GM12878 (cell line): ENCODE measurements at regions not wholly inside any gene's neighbourhood (a gene's known extent, or its start where the extent isn't known, plus 50 kb on each side); places are given as distances from the start of the nearest gene placed in this dataset.

ENCODE experiments used
- EP300 ChIP-seq, 2 experiments: fragments of 150-350 bp in 1 of 2; IDR thresholded peaks; 2 replicates each; pipeline ENCODE4 v1.6.1; 2011 to 2012; ENCODE audit warnings: low read depth in 2 of 2, low read length in 2 of 2, borderline replicate concordance in 1 of 2, improper control_type of control experiment in 1 of 2, inconsistent platforms in 1 of 2; ENCODE audit not compliant: control insufficient read depth in 1 of 2
- MYC ChIP-seq: IDR thresholded peaks from 2 replicates; pipeline ENCODE4 v1.6.1; 2011; ENCODE audit warnings: mild to moderate bottlenecking, low read length, moderate library complexity, inconsistent platforms; ENCODE audit not compliant: insufficient read depth, insufficient replicate concordance, insufficient read length, severe bottlenecking
- NR2C1 ChIP-seq: fragments of 450-650 bp; IDR thresholded peaks from 2 replicates; pipeline ENCODE4 v1.6.1; 2017; ENCODE audit warnings: antibody characterized with exemption, mild to moderate bottlenecking, moderate library complexity
- NR2C2 ChIP-seq: IDR thresholded peaks from 2 replicates; pipeline ENCODE4 v1.6.1; 2011; ENCODE audit warnings: borderline replicate concordance, low read depth; ENCODE audit not compliant: control insufficient read depth, insufficient read length
- POLR2A ChIP-seq: IDR thresholded peaks from 2 replicates; pipeline ENCODE4 v1.6.1; 2011; ENCODE audit warnings: low read depth, mild to moderate bottlenecking, low read length
- POLR2AphosphoS5 ChIP-seq: IDR thresholded peaks from 2 replicates; pipeline ENCODE4 v1.6.1; 2011; ENCODE audit warnings: mild to moderate bottlenecking, low read length, inconsistent platforms
- RCOR1 ChIP-seq: conservative IDR thresholded peaks from 2 replicates; pipeline ENCODE4 v1.6.1; 2012; ENCODE audit warnings: low read depth, low read length, improper control_type of control experiment
- RELA ChIP-seq: fragments of 450-650 bp; IDR thresholded peaks from 2 replicates; pipeline ENCODE4 v1.8.0; 2014; ENCODE audit warnings: borderline replicate concordance; ENCODE audit not compliant: partially characterized antibody
- TF ChIP-seq, protein P1 (sequence below), 3 experiments: IDR thresholded peaks in 2 of 3; conservative IDR thresholded peaks in 1 of 3; 2 replicates each; pipeline ENCODE4 v1.5.1; 2011; ENCODE audit warnings: low read depth in 3 of 3, low read length in 3 of 3, mild to moderate bottlenecking in 3 of 3, control low read depth in 2 of 3, moderate library complexity in 2 of 3, inconsistent platforms in 1 of 3, mixed read lengths in 1 of 3; ENCODE audit not compliant: control insufficient read depth in 2 of 3, insufficient read depth in 1 of 3; ENCODE audit errors: extremely low read depth in 1 of 3
- TF ChIP-seq, protein P2 (sequence below): fragments of 150-350 bp; IDR thresholded peaks from 2 replicates; pipeline ENCODE4 v1.6.1; 2016; ENCODE audit warnings: low read depth, low read length

- no peak for TF ChIP-seq POLR2AphosphoS5
- TF ChIP-seq, protein P1, sequence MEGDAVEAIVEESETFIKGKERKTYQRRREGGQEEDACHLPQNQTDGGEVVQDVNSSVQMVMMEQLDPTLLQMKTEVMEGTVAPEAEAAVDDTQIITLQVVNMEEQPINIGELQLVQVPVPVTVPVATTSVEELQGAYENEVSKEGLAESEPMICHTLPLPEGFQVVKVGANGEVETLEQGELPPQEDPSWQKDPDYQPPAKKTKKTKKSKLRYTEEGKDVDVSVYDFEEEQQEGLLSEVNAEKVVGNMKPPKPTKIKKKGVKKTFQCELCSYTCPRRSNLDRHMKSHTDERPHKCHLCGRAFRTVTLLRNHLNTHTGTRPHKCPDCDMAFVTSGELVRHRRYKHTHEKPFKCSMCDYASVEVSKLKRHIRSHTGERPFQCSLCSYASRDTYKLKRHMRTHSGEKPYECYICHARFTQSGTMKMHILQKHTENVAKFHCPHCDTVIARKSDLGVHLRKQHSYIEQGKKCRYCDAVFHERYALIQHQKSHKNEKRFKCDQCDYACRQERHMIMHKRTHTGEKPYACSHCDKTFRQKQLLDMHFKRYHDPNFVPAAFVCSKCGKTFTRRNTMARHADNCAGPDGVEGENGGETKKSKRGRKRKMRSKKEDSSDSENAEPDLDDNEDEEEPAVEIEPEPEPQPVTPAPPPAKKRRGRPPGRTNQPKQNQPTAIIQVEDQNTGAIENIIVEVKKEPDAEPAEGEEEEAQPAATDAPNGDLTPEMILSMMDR (IDR thresholded peaks at IDR 0.05 in 2 of 3, conservative IDR thresholded peaks at IDR 0.05 in 1 of 3; ENCODE audit: control insufficient read depth in 2 of 3, extremely low read depth in 1 of 3, insufficient read depth in 1 of 3, low read depth in 3 of 3, low read length in 3 of 3), result no peak
- no peak for TF ChIP-seq NR2C1
- no peak for TF ChIP-seq NR2C2
- TF ChIP-seq POLR2A, result no peak
- TF ChIP-seq EP300 (IDR thresholded peaks at IDR 0.05; ENCODE audit: borderline replicate concordance in 1 of 2, control insufficient read depth in 1 of 2, low read depth in 2 of 2, low read length in 2 of 2), result no peak
- TF ChIP-seq, protein P2, sequence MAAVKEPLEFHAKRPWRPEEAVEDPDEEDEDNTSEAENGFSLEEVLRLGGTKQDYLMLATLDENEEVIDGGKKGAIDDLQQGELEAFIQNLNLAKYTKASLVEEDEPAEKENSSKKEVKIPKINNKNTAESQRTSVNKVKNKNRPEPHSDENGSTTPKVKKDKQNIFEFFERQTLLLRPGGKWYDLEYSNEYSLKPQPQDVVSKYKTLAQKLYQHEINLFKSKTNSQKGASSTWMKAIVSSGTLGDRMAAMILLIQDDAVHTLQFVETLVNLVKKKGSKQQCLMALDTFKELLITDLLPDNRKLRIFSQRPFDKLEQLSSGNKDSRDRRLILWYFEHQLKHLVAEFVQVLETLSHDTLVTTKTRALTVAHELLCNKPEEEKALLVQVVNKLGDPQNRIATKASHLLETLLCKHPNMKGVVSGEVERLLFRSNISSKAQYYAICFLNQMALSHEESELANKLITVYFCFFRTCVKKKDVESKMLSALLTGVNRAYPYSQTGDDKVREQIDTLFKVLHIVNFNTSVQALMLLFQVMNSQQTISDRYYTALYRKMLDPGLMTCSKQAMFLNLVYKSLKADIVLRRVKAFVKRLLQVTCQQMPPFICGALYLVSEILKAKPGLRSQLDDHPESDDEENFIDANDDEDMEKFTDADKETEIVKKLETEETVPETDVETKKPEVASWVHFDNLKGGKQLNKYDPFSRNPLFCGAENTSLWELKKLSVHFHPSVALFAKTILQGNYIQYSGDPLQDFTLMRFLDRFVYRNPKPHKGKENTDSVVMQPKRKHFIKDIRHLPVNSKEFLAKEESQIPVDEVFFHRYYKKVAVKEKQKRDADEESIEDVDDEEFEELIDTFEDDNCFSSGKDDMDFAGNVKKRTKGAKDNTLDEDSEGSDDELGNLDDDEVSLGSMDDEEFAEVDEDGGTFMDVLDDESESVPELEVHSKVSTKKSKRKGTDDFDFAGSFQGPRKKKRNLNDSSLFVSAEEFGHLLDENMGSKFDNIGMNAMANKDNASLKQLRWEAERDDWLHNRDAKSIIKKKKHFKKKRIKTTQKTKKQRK, result no peak
- TF ChIP-seq RCOR1, result no peak
- no peak for TF ChIP-seq MYC
- no peak for TF ChIP-seq RELA
Measured at GRCh38 chr15:95940431-95940985, 390.0 kb upstream of the NR2F2 start.
